Prostate gland (tissue), 2 donors: ENCODE measurements at regions not wholly inside any gene's neighbourhood (a gene's known extent, or its start where the extent isn't known, plus 50 kb on each side); places are given as distances from the start of the nearest gene placed in this dataset.

Source experiments
- DNase-seq: peaks from one replicate; pipeline ENCODE4 v3.0.0-alpha.2; 2019; ENCODE audit warnings: low spot score
- H3K27ac ChIP-seq, 2 donors: fragments of 200-600 bp; sonication (generic); 2 replicates each; pipeline ENCODE4 v1.5.1; 2017 to 2019
- H3K27me3 ChIP-seq: fragments of 200-600 bp; sonication (generic); replicated peaks from 2 replicates; pipeline ENCODE4 v1.5.1; 2019; ENCODE audit not compliant: insufficient read depth
- H3K36me3 ChIP-seq, 2 donors: fragments of 200-600 bp; sonication (generic); 1 replicate in 1 of 2; 2 replicates in 1 of 2; pipeline versions ENCODE4 v1.5.1 to v1.8.1; 2017 to 2019
- H3K4me1 ChIP-seq: fragments of 200-600 bp; sonication (generic); replicated peaks from 2 replicates; pipeline ENCODE4 v1.5.1; 2019
- H3K4me3 ChIP-seq, 2 donors: fragments of 200-600 bp; sonication (generic); 2 replicates each; pipeline ENCODE4 v1.5.1; 2017 to 2019
- H3K9me3 ChIP-seq: fragments of 200-600 bp; sonication (generic); 2 replicates; pipeline ENCODE4 v1.5.1; 2017
- CTCF ChIP-seq, 4 experiments: fragments of 200-600 bp in 2 of 4; fragments of 450-650 bp in 2 of 4; sonication (generic) in 2 of 4; IDR thresholded peaks; 1 replicate in 3 of 4; 2 replicates in 1 of 4; pipeline ENCODE4 v1.5.1; 2016 to 2019; ENCODE audit warnings: antibody characterized with exemption in 4 of 4, mild to moderate bottlenecking in 2 of 4, moderate library complexity in 2 of 4
- POLR2A ChIP-seq: fragments of 450-650 bp; IDR thresholded peaks from one replicate; pipeline ENCODE4 v1.6.1; 2016; ENCODE audit warnings: antibody characterized with exemption, mild to moderate bottlenecking
- POLR2AphosphoS5 ChIP-seq: sonication (generic); formaldehyde crosslinking; IDR thresholded peaks from one replicate; pipeline ENCODE4 v1.6.1; 2017; ENCODE audit warnings: antibody characterized with exemption
- WGBS: methylation state at CpG from one replicate; pipeline ENCODE4 v1.1.5; 2018; 5-methylcytosine and 5-hydroxymethylcytosine counted together
- intact Hi-C: fragments of 100-400 bp; cut with DNase I; formaldehyde crosslinking; loops from one replicate; pipeline ENCODE4 v1.14.2; 2022

GRCh38 chr3:124520970-124521369, 209.3 kb upstream of the UMPS start:
- 68% methylated on average over 5 of the region's 5 CpGs for WGBS
- Histone ChIP-seq H3K27ac (no peak overlapping the region), H3K9me3 (no peaks in the 10 kb centered on the region), H3K4me3 (no peak overlapping the region), H3K36me3 (no peaks in the 10 kb centered on the region), H3K27me3 (no peaks in the 10 kb centered on the region), H3K4me1 (no peaks in the 10 kb centered on the region)
- TF ChIP-seq POLR2A: no peak
- no peak for TF ChIP-seq POLR2AphosphoS5
- no peak for TF ChIP-seq CTCF (IDR thresholded peaks at IDR 0.05)
- DNase-seq: no peak
- intact Hi-C loops: no loop called here

GRCh38 chr3:124522082-124522625, 208.1 kb upstream of the UMPS start:
- intact Hi-C loops: no loop called here
- Histone ChIP-seq H3K4me3 (no peak overlapping the region), H3K27ac (no peak overlapping the region), H3K9me3 (no peaks in the 10 kb centered on the region), H3K36me3 (no peaks in the 10 kb centered on the region), H3K4me1 (no peaks in the 10 kb centered on the region), H3K27me3 (no peaks in the 10 kb centered on the region)
- no peak for DNase-seq
- no peak for TF ChIP-seq CTCF (IDR thresholded peaks at IDR 0.05)
- no peak for TF ChIP-seq POLR2A
- TF ChIP-seq POLR2AphosphoS5: no peak
- 82% methylated on average over 1 of the region's 1 CpG for WGBS

GRCh38 chr3:124526601-124527000, 203.7 kb upstream of the UMPS start:
- no peaks in the 10 kb centered on the region for H3K4me1 ChIP-seq
- no peak overlapping the region for H3K4me3 ChIP-seq
- DNase-seq: no peak
- 100% methylated on average over 1 of the region's 1 CpG for WGBS
- intact Hi-C loops: no loop called here
- H3K27me3 ChIP-seq: no peaks in the 10 kb centered on the region
- TF ChIP-seq CTCF (IDR thresholded peaks at IDR 0.05): no peak
- no peak for TF ChIP-seq POLR2A
- no peak for TF ChIP-seq POLR2AphosphoS5
- no peaks in the 10 kb centered on the region for H3K36me3 ChIP-seq
- H3K9me3 ChIP-seq: no peaks in the 10 kb centered on the region
- H3K27ac ChIP-seq: no peak overlapping the region

GRCh38 chr3:124529826-124530571, 200.3 kb upstream of the UMPS start:
- WGBS: 90% methylated on average over 3 of the region's 3 CpGs
- Histone ChIP-seq H3K27me3 (no peaks in the 10 kb centered on the region), H3K36me3 (no peaks in the 10 kb centered on the region), H3K4me3 (no peak overlapping the region), H3K4me1 (no peaks in the 10 kb centered on the region), H3K27ac (no peak overlapping the region), H3K9me3 (no peaks in the 10 kb centered on the region)
- intact Hi-C loops: no loop called here
- DNase-seq: no peak
- TF ChIP-seq CTCF (IDR thresholded peaks at IDR 0.05) (no peak), POLR2A (no peak), POLR2AphosphoS5 (no peak)

- no peak for DNase-seq
- Histone ChIP-seq H3K9me3 (no peaks in the 10 kb centered on the region), H3K4me1 (no peaks in the 10 kb centered on the region), H3K27me3 (no peaks in the 10 kb centered on the region), H3K4me3 (no peak overlapping the region), H3K36me3 (no peaks in the 10 kb centered on the region), H3K27ac (no peak overlapping the region)
- no peak for TF ChIP-seq POLR2AphosphoS5
- intact Hi-C loops: no loop called here
Observed at GRCh38 chr3:124530916-124531315, 199.3 kb upstream of the UMPS start.
